ENCODE measurements at regions not wholly inside any gene's neighbourhood (a gene's known extent, or its start where the extent isn't known, plus 50 kb on each side); places are given as distances from the start of the nearest gene placed in this dataset.

GRCh38 chr6:44682987-44683779 lies 295.7 kb downstream of the CDC5L start:
- no peak overlapping the region for H3K4me3 ChIP-seq
- TF ChIP-seq POLR2A (IDR thresholded peaks at IDR 0.05) = no peak
- no peak for TF ChIP-seq CTCF (IDR thresholded peaks at IDR 0.05)
- H3K27me3 ChIP-seq = no peaks in the 10 kb centered on the region
- no peaks in the 10 kb centered on the region for H3K36me3 ChIP-seq
- no peaks in the 10 kb centered on the region for H3K9me3 ChIP-seq
- no peak for DNase-seq
- no peak overlapping the region for H3K27ac ChIP-seq
- H3K4me1 ChIP-seq = no peaks in the 10 kb centered on the region

- DNase-seq = no peak
- TF ChIP-seq POLR2A (IDR thresholded peaks at IDR 0.05) (no peak), CTCF (IDR thresholded peaks at IDR 0.05) (no peak)
- no peaks in the 10 kb centered on the region for H3K9me3 ChIP-seq
- no peaks in the 10 kb centered on the region for H3K36me3 ChIP-seq
- no peaks in the 10 kb centered on the region for H3K4me1 ChIP-seq
- H3K27me3 ChIP-seq = no peaks in the 10 kb centered on the region
- H3K4me3 ChIP-seq = no peak overlapping the region
- H3K27ac ChIP-seq = no peak overlapping the region
Measured at GRCh38 chr6:44685213-44685612, 297.7 kb downstream of the CDC5L start.

- Histone ChIP-seq H3K4me1 (no peaks in the 10 kb centered on the region), H3K27me3 (no peaks in the 10 kb centered on the region), H3K27ac (no peak overlapping the region), H3K4me3 (no peak overlapping the region), H3K36me3 (no peaks in the 10 kb centered on the region), H3K9me3 (no peaks in the 10 kb centered on the region)
- no peak for DNase-seq
- TF ChIP-seq CTCF (IDR thresholded peaks at IDR 0.05) = no peak
- no peak for TF ChIP-seq POLR2A (IDR thresholded peaks at IDR 0.05)
Measured at GRCh38 chr6:44696099-44696498, 308.6 kb downstream of the CDC5L start.

GRCh38 chr6:44696686-44697085 lies 309.2 kb downstream of the CDC5L start:
- Histone ChIP-seq H3K27ac (no peak overlapping the region), H3K36me3 (no peaks in the 10 kb centered on the region), H3K4me1 (no peaks in the 10 kb centered on the region), H3K9me3 (no peaks in the 10 kb centered on the region), H3K27me3 (no peaks in the 10 kb centered on the region), H3K4me3 (no peak overlapping the region)
- TF ChIP-seq CTCF (IDR thresholded peaks at IDR 0.05) (no peak), POLR2A (IDR thresholded peaks at IDR 0.05) (no peak)
- no peak for DNase-seq

- TF ChIP-seq POLR2A (IDR thresholded peaks at IDR 0.05) (no peak), CTCF (IDR thresholded peaks at IDR 0.05) (no peak)
- no peak for DNase-seq
- Histone ChIP-seq H3K4me1 (no peaks in the 10 kb centered on the region), H3K36me3 (no peaks in the 10 kb centered on the region), H3K27me3 (no peaks in the 10 kb centered on the region), H3K27ac (no peak overlapping the region), H3K4me3 (no peak overlapping the region), H3K9me3 (no peaks in the 10 kb centered on the region)
Measured at GRCh38 chr6:44697327-44697726, 309.8 kb downstream of the CDC5L start.

Data from Peyer's patch (tissue), 4 donors.